DMS53 treated with DMSO at 0.1 percent for 48 hours (cell line): ENCODE measurements at regions not wholly inside any gene's neighbourhood (a gene's known extent, or its start where the extent isn't known, plus 50 kb on each side); places are given as distances from the start of the nearest gene placed in this dataset.
A peak's percentile ranks its signal among the peaks of the same experiment; 100 is the strongest.
"Not testable (repeated sequence)": the region's sequence is repeated elsewhere in the genome, so short reads cannot be mapped to it uniquely, and the experiment has no call there.

Experiments used
- DNase-seq: peaks from one replicate; lab custom pipeline; 2025; ENCODE audit not compliant: unreplicated experiment; lab: John Stamatoyannopoulos, UW

GRCh38 chr5:25458628-25459027 lies 813.9 kb upstream of the CDH10 start:
- no peak for DNase-seq

DNA sequence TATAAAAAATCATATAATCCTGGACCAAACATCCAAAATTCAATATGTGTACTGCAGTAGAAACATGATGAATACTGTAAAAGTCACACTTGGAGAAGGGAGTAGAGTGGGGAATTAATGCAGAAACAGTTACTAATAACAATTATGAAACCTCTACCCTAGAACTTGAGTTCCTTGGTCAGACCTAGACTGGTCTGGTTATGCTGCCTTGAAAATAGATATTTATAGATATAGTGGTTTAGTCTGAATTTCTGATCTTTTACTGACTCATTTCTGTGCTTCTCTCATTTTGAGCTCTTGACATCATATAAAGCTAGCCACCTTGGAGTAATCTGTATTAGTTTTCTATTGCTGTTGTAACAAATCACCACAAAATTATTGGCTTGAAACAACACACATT lies 808.7 kb upstream of the CDH10 start:
- DNase-seq, result no peak

DNA sequence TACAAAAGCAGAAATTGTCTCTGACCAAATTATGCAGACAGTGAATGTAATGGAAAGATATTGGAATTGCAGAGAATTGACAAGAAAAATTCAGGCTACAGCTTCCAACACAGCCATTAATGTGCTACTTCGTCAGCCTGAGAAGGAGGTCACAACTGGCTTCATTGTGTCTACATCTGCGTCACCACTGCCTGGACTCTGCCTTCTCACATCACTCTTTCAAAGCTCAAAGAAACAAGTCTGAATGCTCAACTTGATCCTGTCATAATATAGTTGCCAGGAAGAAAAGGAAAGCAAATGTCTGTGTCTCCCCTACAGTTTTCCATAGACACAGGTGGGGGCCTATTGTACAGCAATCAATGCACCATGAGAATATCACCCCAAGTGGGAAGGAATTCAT lies 806.5 kb upstream of the CDH10 start:
- DNase-seq, result no peak

GRCh38 chr5:25448646-25449045 lies 803.9 kb upstream of the CDH10 start:
- DNase-seq, result no peak

DNA sequence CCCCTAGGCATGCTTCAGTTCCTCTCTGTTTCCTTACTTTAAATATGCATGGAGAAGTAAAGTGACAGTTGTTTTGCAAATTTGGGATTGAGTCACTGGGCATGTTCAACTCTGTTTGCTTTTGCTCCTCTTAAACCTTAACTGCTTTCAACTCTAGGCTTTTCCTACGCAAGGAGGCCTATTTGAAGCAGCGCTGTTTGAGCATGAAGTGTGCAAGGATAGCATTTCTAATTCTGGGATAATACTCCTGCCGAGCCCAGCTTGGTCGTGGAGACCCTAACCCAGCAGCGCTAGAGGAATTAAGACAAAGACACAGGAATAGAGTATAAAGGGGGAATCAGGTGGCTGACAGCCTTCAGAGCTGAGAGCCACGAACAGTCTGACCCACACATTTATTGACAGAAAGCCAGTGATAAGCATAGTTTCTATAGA lies 803.4 kb upstream of the CDH10 start:
- no peak for DNase-seq

DNA sequence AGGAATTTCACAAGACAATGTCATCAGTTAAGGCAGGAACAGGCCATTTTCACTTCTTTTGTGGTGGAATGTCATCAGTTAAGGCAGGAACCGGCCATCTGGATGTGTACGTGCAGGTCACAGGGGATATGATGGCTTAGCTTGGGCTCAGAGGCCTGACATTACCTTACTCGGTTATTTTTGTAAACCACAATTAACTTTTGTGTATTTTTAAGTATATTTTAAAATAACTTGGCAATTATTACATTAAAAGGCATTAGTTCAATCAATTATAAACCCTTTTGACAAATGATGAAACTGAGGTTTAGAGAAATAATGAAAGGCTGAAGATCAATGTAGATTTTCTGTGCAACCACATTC lies 801.3 kb upstream of the CDH10 start:
- DNase-seq, result not testable (repeated sequence)

GRCh38 chr5:25445381-25446060 lies 800.7 kb upstream of the CDH10 start:
- not testable (repeated sequence) for DNase-seq

- DNase-seq, result no peak
Observed at GRCh38 chr5:25444697-25445096, 799.9 kb upstream of the CDH10 start.

GRCh38 chr5:25441810-25442209 lies 797.0 kb upstream of the CDH10 start:
- DNase-seq, result no peak

- no peak for DNase-seq
Observed at GRCh38 chr5:25439025-25439424, 794.2 kb upstream of the CDH10 start.

DNA sequence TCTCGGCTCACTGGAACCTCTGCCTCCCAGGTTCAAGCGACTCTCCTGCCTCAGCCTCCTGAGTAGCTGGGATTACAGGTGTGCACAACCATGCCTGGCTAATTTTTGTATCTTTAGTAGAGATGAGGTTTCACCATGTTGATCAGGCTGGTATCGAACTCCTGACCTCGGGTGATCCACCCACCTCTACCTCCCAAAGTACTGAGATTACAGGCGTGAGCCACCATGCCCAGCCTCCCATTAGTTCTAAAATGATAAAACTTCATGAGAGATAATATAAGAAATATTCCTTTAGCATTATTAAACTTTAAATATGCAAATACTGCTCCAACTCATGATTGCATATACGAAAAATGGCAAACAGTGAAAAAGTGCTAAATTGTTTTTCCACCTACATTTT lies 793.6 kb upstream of the CDH10 start:
- not testable (repeated sequence) for DNase-seq

DNA sequence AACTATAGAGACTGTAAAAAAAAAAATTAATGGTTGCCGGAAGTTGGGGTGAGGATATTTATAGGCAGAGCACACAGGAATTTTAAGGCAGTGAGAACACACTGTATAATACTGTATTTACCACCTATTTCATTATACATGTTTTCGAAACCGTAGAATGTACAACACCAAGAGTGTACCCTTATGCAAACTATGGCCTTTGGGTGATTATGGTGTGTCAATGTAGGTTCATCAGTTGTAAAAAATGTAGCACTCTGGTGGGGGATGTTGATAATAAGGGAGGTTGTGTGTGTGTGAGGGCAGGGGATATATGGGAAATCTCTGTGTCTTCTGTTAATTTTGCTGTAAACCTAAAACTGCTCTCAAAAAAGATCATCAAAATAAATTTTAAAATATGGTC lies 791.7 kb upstream of the CDH10 start:
- no peak for DNase-seq

GRCh38 chr5:25435882-25436281 lies 791.1 kb upstream of the CDH10 start:
- DNase-seq, result no peak

DNA sequence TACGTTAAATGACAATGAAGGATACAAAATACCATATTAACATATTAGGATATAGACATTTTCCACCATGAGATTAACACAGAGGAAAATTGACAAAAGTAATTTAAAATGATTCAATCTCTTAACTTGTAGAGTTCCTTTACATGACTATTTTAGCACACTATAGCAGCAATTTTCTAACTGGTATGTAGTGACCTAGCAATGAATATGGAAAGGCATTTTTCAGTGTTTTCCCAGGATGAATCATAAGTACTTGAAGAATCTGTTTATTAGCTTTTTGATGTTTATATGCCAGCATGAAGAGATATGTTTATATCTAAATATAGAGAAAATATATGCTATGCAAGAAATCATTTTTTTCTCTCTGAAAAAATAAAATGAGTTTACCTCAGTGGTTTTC lies 782.5 kb upstream of the CDH10 start:
- peak; percentile 68 for DNase-seq

DNA sequence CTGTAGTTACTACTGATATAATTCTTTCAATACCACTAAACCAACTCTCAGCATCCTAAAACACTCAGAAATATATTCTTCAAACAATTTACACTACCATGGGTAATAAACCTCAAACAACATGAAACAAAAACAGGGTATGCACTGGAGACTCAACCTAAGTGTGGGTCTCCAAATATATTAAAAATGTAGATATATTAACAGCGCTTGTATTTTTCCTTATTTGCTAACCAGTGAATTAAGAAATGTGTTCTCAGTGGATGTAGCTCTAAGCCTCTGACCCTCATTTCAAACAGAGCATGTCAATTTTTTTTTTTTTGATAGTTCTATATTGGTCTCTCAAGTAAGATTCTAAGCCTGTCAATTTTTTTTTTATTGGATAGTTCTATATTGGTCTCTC lies 778.5 kb upstream of the CDH10 start:
- no peak for DNase-seq

GRCh38 chr5:25419684-25420083 lies 774.9 kb upstream of the CDH10 start:
- no peak for DNase-seq

GRCh38 chr5:25418978-25419377 lies 774.2 kb upstream of the CDH10 start:
- no peak for DNase-seq

DNA sequence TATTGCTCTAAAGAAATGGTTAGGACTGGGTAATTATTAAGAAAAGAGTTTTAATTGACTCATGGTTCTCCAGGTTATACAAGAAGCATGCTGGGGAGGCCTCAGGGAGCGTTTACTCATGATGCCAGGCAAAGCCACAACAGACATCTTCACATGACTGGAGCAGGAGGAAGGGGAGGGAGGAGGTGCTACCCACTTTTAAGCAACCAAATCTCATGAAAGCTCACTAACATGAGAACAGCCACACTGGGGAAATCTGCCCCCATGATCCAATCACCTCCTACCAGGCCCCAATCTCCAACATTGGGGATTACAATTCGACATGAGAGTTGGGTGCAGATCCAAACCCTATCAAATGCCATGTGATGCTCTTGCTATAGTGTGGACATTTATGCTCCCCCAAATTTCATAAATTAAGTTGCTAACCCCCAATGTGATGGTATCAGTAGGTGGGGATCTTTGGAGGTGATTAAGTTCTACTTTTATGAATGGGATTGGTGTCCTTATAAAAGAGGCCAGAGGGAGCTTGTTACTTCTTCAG lies 773.6 kb upstream of the CDH10 start:
- no peak for DNase-seq

- DNase-seq, result no peak
Observed at GRCh38 chr5:25416960-25417359, 772.2 kb upstream of the CDH10 start.

- DNase-seq, result no peak
Observed at GRCh38 chr5:25415970-25416369, 771.2 kb upstream of the CDH10 start.

DNA sequence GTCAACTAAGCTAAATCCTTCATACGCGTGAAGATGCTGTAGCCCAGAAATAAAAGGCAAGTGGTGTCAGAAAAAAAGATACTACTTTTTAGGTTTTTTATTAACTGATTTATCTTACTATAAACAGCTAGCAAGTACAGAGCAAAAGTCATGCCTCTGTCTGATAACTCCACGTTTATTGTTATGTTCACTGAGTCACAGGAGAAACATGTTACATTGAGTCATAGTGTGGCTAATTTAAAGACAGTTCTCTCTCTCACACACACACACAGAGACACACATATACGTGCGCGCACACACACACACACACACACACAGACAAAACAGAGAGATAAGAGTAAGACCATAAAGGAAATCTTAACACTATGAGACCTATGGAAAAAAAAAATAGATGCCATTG lies 770.0 kb upstream of the CDH10 start:
- DNase-seq, result no peak

GRCh38 chr5:25412116-25412661 lies 767.4 kb upstream of the CDH10 start:
- DNase-seq, result no peak

DNA sequence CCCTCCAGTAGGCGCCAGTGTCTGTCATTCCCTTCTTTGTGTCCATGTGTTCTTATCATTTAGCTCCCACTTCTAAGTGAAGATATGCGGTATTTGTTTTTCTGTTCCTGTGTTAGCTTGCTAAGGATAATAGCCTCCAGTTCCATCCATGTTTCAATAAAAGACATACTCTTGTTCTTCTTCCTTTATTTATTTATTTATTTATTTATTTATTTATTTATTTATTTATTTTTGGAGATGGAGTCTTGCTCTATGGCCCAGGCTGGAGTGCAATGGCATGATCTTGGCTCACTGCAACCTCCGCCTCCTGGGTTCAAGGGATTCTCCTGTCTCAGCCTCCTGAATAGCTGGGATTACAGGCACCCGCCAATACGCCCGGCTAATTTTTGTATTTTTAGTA lies 762.6 kb upstream of the CDH10 start:
- not testable (repeated sequence) for DNase-seq
